Neural crest cell (in vitro differentiated cells): ENCODE measurements at regions not wholly inside any gene's neighbourhood (a gene's known extent, or its start where the extent isn't known, plus 50 kb on each side); places are given as distances from the start of the nearest gene placed in this dataset.
A peak's percentile ranks its signal among the peaks of the same experiment; 100 is the strongest.
"Not testable (repeated sequence)": the region's sequence is repeated elsewhere in the genome, so short reads cannot be mapped to it uniquely, and the experiment has no call there.

Experiments
- DNase-seq: peaks from one replicate; pipeline ENCODE4 v3.0.0; 2021; ENCODE audit warnings: low read depth, mixed read lengths, low spot score
- H3K27ac Mint-ChIP-seq: one replicate; pipeline ENCODE4 v1.8.0; 2021; ENCODE audit warnings: mild to moderate bottlenecking, mixed read lengths; ENCODE audit not compliant: unreplicated experiment
- H3K27me3 Mint-ChIP-seq: 2 replicates; pipeline ENCODE4 v1.8.0; 2021; ENCODE audit warnings: low read depth, mild to moderate bottlenecking, mixed read lengths
- H3K36me3 Mint-ChIP-seq: 2 replicates; pipeline ENCODE4 v1.8.0; 2021; ENCODE audit warnings: low read depth, mild to moderate bottlenecking, mixed read lengths
- H3K4me1 Mint-ChIP-seq: 2 replicates; pipeline ENCODE4 v1.8.0; 2021; ENCODE audit warnings: mixed read lengths
- H3K4me3 Mint-ChIP-seq: one replicate; pipeline ENCODE4 v1.8.0; 2021; ENCODE audit warnings: mild to moderate bottlenecking, mixed read lengths
- H3K9me3 Mint-ChIP-seq: 2 replicates; pipeline ENCODE4 v1.8.0; 2021; ENCODE audit warnings: mixed read lengths
- TF ChIP-seq, protein P1 (sequence below): fragments of 200-600 bp; sonication (generic); conservative IDR thresholded peaks from 2 replicates; pipeline ENCODE4 v1.5.0; 2021; ENCODE audit warnings: antibody characterized with exemption, mild to moderate bottlenecking

DNA sequence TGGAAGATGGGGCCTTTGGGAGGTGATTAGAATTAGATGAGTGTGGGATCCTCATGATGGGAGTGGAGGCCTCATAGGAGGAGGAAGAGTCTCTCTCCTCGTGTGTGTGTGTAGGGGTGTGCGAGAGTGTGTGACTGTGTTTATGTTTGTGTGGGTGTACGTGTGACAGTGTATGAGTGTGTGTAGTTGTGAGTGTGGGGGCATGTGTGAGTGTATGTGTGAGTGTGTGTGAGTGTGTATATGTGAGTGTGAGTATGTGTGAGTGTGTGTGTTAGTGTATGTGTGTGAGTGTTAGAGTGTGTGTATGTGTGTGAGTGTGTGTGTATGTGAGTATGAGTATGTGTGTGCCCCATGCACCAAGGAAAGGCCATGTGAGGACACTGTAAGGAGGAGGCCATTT lies 68.2 kb upstream of the SMIM15 start:
- DNase-seq, result no peak
- Mint-ChIP-seq H3K9me3 (no peaks in the 10 kb centered on the region), H3K27ac (peak overlapping the region; percentile 3), H3K4me1 (no peaks in the 10 kb centered on the region), H3K27me3 (no peaks in the 10 kb centered on the region), H3K4me3 (no peak overlapping the region), H3K36me3 (peaks cover 4% of the 10 kb centered on the region)
- TF ChIP-seq, protein P1, sequence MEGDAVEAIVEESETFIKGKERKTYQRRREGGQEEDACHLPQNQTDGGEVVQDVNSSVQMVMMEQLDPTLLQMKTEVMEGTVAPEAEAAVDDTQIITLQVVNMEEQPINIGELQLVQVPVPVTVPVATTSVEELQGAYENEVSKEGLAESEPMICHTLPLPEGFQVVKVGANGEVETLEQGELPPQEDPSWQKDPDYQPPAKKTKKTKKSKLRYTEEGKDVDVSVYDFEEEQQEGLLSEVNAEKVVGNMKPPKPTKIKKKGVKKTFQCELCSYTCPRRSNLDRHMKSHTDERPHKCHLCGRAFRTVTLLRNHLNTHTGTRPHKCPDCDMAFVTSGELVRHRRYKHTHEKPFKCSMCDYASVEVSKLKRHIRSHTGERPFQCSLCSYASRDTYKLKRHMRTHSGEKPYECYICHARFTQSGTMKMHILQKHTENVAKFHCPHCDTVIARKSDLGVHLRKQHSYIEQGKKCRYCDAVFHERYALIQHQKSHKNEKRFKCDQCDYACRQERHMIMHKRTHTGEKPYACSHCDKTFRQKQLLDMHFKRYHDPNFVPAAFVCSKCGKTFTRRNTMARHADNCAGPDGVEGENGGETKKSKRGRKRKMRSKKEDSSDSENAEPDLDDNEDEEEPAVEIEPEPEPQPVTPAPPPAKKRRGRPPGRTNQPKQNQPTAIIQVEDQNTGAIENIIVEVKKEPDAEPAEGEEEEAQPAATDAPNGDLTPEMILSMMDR, result no peak

GRCh38 chr5:61231813-61232212 lies 69.5 kb upstream of the SMIM15 start:
- DNase-seq, result no peak
- Mint-ChIP-seq H3K27ac (no peak overlapping the region), H3K36me3 (peaks cover 4% of the 10 kb centered on the region), H3K27me3 (no peaks in the 10 kb centered on the region), H3K4me3 (no peak overlapping the region), H3K4me1 (no peaks in the 10 kb centered on the region), H3K9me3 (no peaks in the 10 kb centered on the region)
- TF ChIP-seq, protein P1, result no peak

- H3K9me3 Mint-ChIP-seq, result no peaks in the 10 kb centered on the region
- DNase-seq, result no peak
These were observed 70.3 kb upstream of the SMIM15 start for GRCh38 chr5:61232490-61233050.

DNA sequence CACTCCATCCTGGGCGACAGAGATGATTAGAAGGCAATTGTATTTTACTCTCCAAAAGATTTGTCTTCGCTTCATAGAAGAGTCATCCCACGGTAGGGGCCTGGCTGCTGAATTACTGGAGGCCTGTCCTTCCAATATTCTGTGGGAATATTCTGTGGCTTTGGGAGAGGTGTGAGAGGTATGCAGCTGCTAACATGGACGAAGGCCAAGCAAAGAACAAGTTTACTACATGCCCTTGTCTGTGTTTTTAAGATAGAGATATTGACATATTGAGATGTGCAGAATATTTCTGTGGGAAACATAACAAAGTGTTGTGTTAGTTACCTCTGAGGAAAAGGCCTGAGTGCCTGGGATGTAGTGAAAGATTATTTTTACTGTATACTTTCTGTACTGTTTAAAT lies 71.8 kb upstream of the SMIM15 start:
- no peak overlapping the region for H3K4me3 Mint-ChIP-seq
- H3K9me3 Mint-ChIP-seq, result no peaks in the 10 kb centered on the region
- H3K27ac Mint-ChIP-seq, result no peak overlapping the region
- DNase-seq, result no peak
- H3K4me1 Mint-ChIP-seq, result no peaks in the 10 kb centered on the region
- TF ChIP-seq, protein P1, result no peak
- peaks cover 4% of the 10 kb centered on the region for H3K36me3 Mint-ChIP-seq
- no peaks in the 10 kb centered on the region for H3K27me3 Mint-ChIP-seq

More at GRCh38 chr5:61232490-61233050, 70.3 kb upstream of the SMIM15 start:
- H3K4me1 Mint-ChIP-seq, result no peaks in the 10 kb centered on the region
- no peak overlapping the region for H3K4me3 Mint-ChIP-seq
- peaks cover 4% of the 10 kb centered on the region for H3K36me3 Mint-ChIP-seq
- H3K27me3 Mint-ChIP-seq, result no peaks in the 10 kb centered on the region
- H3K27ac Mint-ChIP-seq, result no peak overlapping the region
- TF ChIP-seq, protein P1, result no peak

- H3K27me3 Mint-ChIP-seq, DNase-seq, H3K36me3 Mint-ChIP-seq, H3K4me1 Mint-ChIP-seq, H3K27ac Mint-ChIP-seq, H3K9me3 Mint-ChIP-seq, H3K4me3 Mint-ChIP-seq: not testable (repeated sequence)
These were observed 74.4 kb upstream of the SMIM15 start for GRCh38 chr5:61236715-61237114.

GRCh38 chr5:61245486-61245885 lies 83.2 kb upstream of the SMIM15 start:
- TF ChIP-seq, protein P1, result no peak
- DNase-seq, result no peak
- H3K4me1 Mint-ChIP-seq, result no peaks in the 10 kb centered on the region
- no peak overlapping the region for H3K4me3 Mint-ChIP-seq
- peaks cover 2% of the 10 kb centered on the region for H3K36me3 Mint-ChIP-seq
- H3K27ac Mint-ChIP-seq, result no peak overlapping the region
- H3K27me3 Mint-ChIP-seq, result no peaks in the 10 kb centered on the region
- H3K9me3 Mint-ChIP-seq, result peaks cover 7% of the 10 kb centered on the region
